ENCODE measurements at regions not wholly inside any gene's neighbourhood (a gene's known extent, or its start where the extent isn't known, plus 50 kb on each side); places are given as distances from the start of the nearest gene placed in this dataset.
"Not testable (repeated sequence)": the region's sequence is repeated elsewhere in the genome, so short reads cannot be mapped to it uniquely, and the experiment has no call there.

- DNase-seq, result not testable (repeated sequence)
These were observed 318.4 kb downstream of the ZFHX3 start for GRCh38 chr16:72729552-72729951.

- no peak for DNase-seq
These were observed 319.4 kb downstream of the ZFHX3 start for GRCh38 chr16:72728516-72728915.

- no peak for DNase-seq
These were observed 320.4 kb downstream of the ZFHX3 start for GRCh38 chr16:72727565-72727964.

GRCh38 chr16:72725643-72726042, 322.3 kb downstream of the ZFHX3 start:
- no peak for DNase-seq

- DNase-seq, result no peak
These were observed 324.1 kb downstream of the ZFHX3 start for GRCh38 chr16:72723781-72724180.

- DNase-seq, result no peak
These were observed 325.4 kb downstream of the ZFHX3 start for GRCh38 chr16:72722552-72722951.

GRCh38 chr16:72721981-72722380, 325.9 kb downstream of the ZFHX3 start:
- no peak for DNase-seq

GRCh38 chr16:72715267-72715666, 332.7 kb downstream of the ZFHX3 start:
- DNase-seq, result no peak

GRCh38 chr16:72711823-72712222, 336.1 kb downstream of the ZFHX3 start:
- DNase-seq, result no peak

- DNase-seq, result no peak
These were observed 342.1 kb downstream of the ZFHX3 start for GRCh38 chr16:72705801-72706200.

GRCh38 chr16:72704746-72705372, 343.1 kb downstream of the ZFHX3 start:
- DNase-seq, result no peak

GRCh38 chr16:72689851-72690250, 358.1 kb downstream of the ZFHX3 start:
- no peak for DNase-seq

- DNase-seq, result no peak
These were observed 367.2 kb downstream of the ZFHX3 start for GRCh38 chr16:72680732-72681131.

GRCh38 chr16:72679856-72680255, 368.1 kb downstream of the ZFHX3 start:
- no peak for DNase-seq

- DNase-seq, result no peak
These were observed 370.1 kb downstream of the ZFHX3 start for GRCh38 chr16:72677662-72678447.

GRCh38 chr16:72673118-72673517, 374.8 kb downstream of the ZFHX3 start:
- no peak for DNase-seq

GRCh38 chr16:72666267-72666666, 381.7 kb downstream of the ZFHX3 start:
- DNase-seq, result no peak

- DNase-seq, result no peak
These were observed 382.2 kb downstream of the ZFHX3 start for GRCh38 chr16:72665701-72666100.

GRCh38 chr16:72664509-72665408, 383.2 kb downstream of the ZFHX3 start:
- DNase-seq, result peak; percentile 94

GRCh38 chr16:72664056-72664508, 383.8 kb downstream of the ZFHX3 start:
- no peak for DNase-seq

GRCh38 chr16:72658888-72659717, 388.8 kb downstream of the ZFHX3 start:
- no peak for DNase-seq

- DNase-seq, result no peak
These were observed 390.1 kb downstream of the ZFHX3 start for GRCh38 chr16:72657791-72658190.
